IMR-90 (cell line): ENCODE measurements at regions not wholly inside any gene's neighbourhood (a gene's known extent, or its start where the extent isn't known, plus 50 kb on each side); places are given as distances from the start of the nearest gene placed in this dataset.

ENCODE experiments used
- ATAC-seq: fragments of 200-7000 bp; cut with Tn5 transposase; 2 replicates; pipeline ENCODE4 v1.9.1; 2020; ENCODE audit warnings: low read depth, mild to moderate bottlenecking, moderate library complexity
- BruUV-seq: library from RNA; stranded (reverse); fragments of 400-500 nt; replicated peaks from 2 replicates; lab custom pipeline; 2021; lab: Mats Ljungman, UMichigan
- CTCF ChIA-PET: fragments of 300-600 bp; formaldehyde crosslinking; extraction: SDS; loops from one replicate; lab custom pipeline; 2021; ENCODE audit warnings: antibody characterized with exemption; lab: Yijun Ruan, JAX
- POLR2A ChIA-PET: fragments of 300-600 bp; sonication (Branson Sonifier 250); formaldehyde crosslinking; loops from one replicate; lab custom pipeline; 2022; ENCODE audit warnings: antibody characterized with exemption; ENCODE audit not compliant: unreplicated experiment; lab: Charles Lee
- DNase-seq: peaks from one replicate; pipeline ENCODE4 v3.0.0; 2013
- H2AFZ ChIP-seq: replicated peaks from 2 replicates; pipeline ENCODE3; 2013; ENCODE audit warnings: low read length, mild to moderate bottlenecking; ENCODE audit not compliant: poor library complexity
- H2AK5ac ChIP-seq: 2 replicates; pipeline ENCODE4 v1.6.1; 2013; ENCODE audit warnings: low read depth, low read length, inconsistent platforms
- H2AK9ac ChIP-seq: replicated peaks from 2 replicates; pipeline ENCODE3; 2013; ENCODE audit warnings: mild to moderate bottlenecking, low read depth, low read length, moderate library complexity; ENCODE audit not compliant: poor library complexity
- H2BK120ac ChIP-seq: 2 replicates; pipeline ENCODE4 v1.6.1; 2013; ENCODE audit warnings: low read depth, low read length, inconsistent platforms
- H2BK15ac ChIP-seq: 3 replicates; pipeline ENCODE4 v1.6.1; 2013; ENCODE audit warnings: low read depth, low read length, inconsistent platforms
- H2BK20ac ChIP-seq: 2 replicates; pipeline ENCODE4 v1.6.1; 2013; ENCODE audit warnings: low read depth, mild to moderate bottlenecking, inconsistent platforms, low read length, moderate library complexity
- H2BK5ac ChIP-seq: 2 replicates; pipeline ENCODE4 v1.6.1; 2013; ENCODE audit warnings: mild to moderate bottlenecking, low read depth, low read length, inconsistent platforms; ENCODE audit not compliant: poor library complexity, severe bottlenecking
- H3K14ac ChIP-seq: replicated peaks from 2 replicates; pipeline ENCODE4 v1.6.1; 2013; ENCODE audit warnings: low read depth, low read length, inconsistent platforms
- H3K18ac ChIP-seq: 2 replicates; pipeline ENCODE4 v1.6.1; 2013; ENCODE audit warnings: low read depth, low read length, control low read depth
- H3K23ac ChIP-seq: 2 replicates; pipeline ENCODE4 v1.6.1; 2013; ENCODE audit warnings: low read depth, low read length, inconsistent platforms
- H3K27ac ChIP-seq: 2 replicates; pipeline ENCODE4 v1.5.1; 2013; ENCODE audit warnings: mild to moderate bottlenecking, control low read depth, low read length; ENCODE audit not compliant: insufficient read depth
- H3K27me3 ChIP-seq: 2 replicates; pipeline ENCODE4 v1.6.1; 2013; ENCODE audit warnings: low read length; ENCODE audit not compliant: control insufficient read depth, insufficient read depth
- H3K36me3 ChIP-seq: 2 replicates; pipeline ENCODE4 v1.6.1; 2013; ENCODE audit warnings: low read length, mixed read lengths; ENCODE audit not compliant: control insufficient read depth, insufficient read depth
- H3K4ac ChIP-seq: 2 replicates; pipeline ENCODE4 v1.6.1; 2013; ENCODE audit warnings: low read depth, low read length, inconsistent platforms
- H3K4me1 ChIP-seq: 2 replicates; pipeline ENCODE4 v1.6.1; 2013; ENCODE audit warnings: low read length, mixed read lengths; ENCODE audit not compliant: control insufficient read depth, insufficient read depth
- H3K4me2 ChIP-seq: 2 replicates; pipeline ENCODE4 v1.6.1; 2013; ENCODE audit warnings: low read depth, mild to moderate bottlenecking, control low read depth, low read length, moderate library complexity
- H3K4me3 ChIP-seq: 2 replicates; pipeline ENCODE4 v1.5.1; 2013; ENCODE audit warnings: low read depth, mild to moderate bottlenecking, control low read depth, low read length, moderate library complexity; ENCODE audit not compliant: insufficient read depth
- H3K56ac ChIP-seq: 2 replicates; pipeline ENCODE4 v1.6.1; 2013; ENCODE audit warnings: low read length, inconsistent platforms; ENCODE audit not compliant: insufficient read depth; ENCODE audit errors: extremely low read depth
- H3K79me1 ChIP-seq, 2 experiments: 2 replicates each; pipeline ENCODE4 v1.6.1; 2013; ENCODE audit warnings: low read length in 2 of 2, inconsistent platforms in 1 of 2, low read depth in 1 of 2
- H3K9ac ChIP-seq: 2 replicates; pipeline ENCODE4 v1.6.1; 2013; ENCODE audit warnings: low read depth, low read length, control low read depth
- H3K9me1 ChIP-seq: 2 replicates; pipeline ENCODE4 v1.6.1; 2013; ENCODE audit warnings: low read length, inconsistent platforms; ENCODE audit not compliant: insufficient read depth
- H3K9me3 ChIP-seq: 2 replicates; pipeline ENCODE4 v1.6.1; 2013; ENCODE audit warnings: low read length; ENCODE audit not compliant: control insufficient read depth, insufficient read depth
- H4K20me1 ChIP-seq: 2 replicates; pipeline ENCODE4 v1.6.1; 2013; ENCODE audit warnings: low read length, inconsistent platforms; ENCODE audit not compliant: insufficient read depth
- H4K5ac ChIP-seq: 2 replicates; pipeline ENCODE4 v1.6.1; 2013; ENCODE audit warnings: mild to moderate bottlenecking, low read depth, low read length, control low read depth
- H4K8ac ChIP-seq, 2 experiments: 2 replicates each; pipeline ENCODE4 v1.6.1; 2013; ENCODE audit warnings: low read depth in 2 of 2, low read length in 2 of 2, control low read depth in 1 of 2, inconsistent platforms in 1 of 2
- H4K91ac ChIP-seq: 2 replicates; pipeline ENCODE4 v1.6.1; 2013; ENCODE audit warnings: low read depth, low read length, inconsistent platforms; ENCODE audit not compliant: insufficient read depth
- BHLHE40 ChIP-seq: fragments of 150-350 bp; IDR thresholded peaks from 2 replicates; pipeline ENCODE4 v1.6.1; 2016; ENCODE audit warnings: mild to moderate bottlenecking, low read depth, low read length
- CEBPB ChIP-seq: IDR thresholded peaks from 2 replicates; pipeline ENCODE4 v1.6.1; 2012; ENCODE audit warnings: low read depth, low read length, improper control_type of control experiment
- CHD1 ChIP-seq: IDR thresholded peaks from 2 replicates; pipeline ENCODE4 v1.6.1; 2012; ENCODE audit warnings: low read depth, low read length, improper control_type of control experiment
- FOS ChIP-seq: fragments of 150-350 bp; IDR thresholded peaks from 2 replicates; pipeline ENCODE4 v1.6.1; 2016; ENCODE audit warnings: low read depth, low read length
- MAFK ChIP-seq: IDR thresholded peaks from 2 replicates; pipeline ENCODE4 v1.6.1; 2012; ENCODE audit warnings: low read depth, low read length, improper control_type of control experiment
- MAZ ChIP-seq: IDR thresholded peaks from 2 replicates; pipeline ENCODE4 v1.6.1; 2012; ENCODE audit warnings: low read depth, mild to moderate bottlenecking, low read length, improper control_type of control experiment, moderate library complexity, borderline replicate concordance
- MXI1 ChIP-seq: IDR thresholded peaks from 2 replicates; pipeline ENCODE4 v1.6.1; 2012; ENCODE audit warnings: low read depth, mild to moderate bottlenecking, low read length, moderate library complexity, borderline replicate concordance
- NFE2L2 ChIP-seq: fragments of 150-350 bp; IDR thresholded peaks from 2 replicates; pipeline ENCODE4 v1.6.1; 2016; ENCODE audit warnings: low read depth, mild to moderate bottlenecking, low read length
- POLR2A ChIP-seq: IDR thresholded peaks from 2 replicates; pipeline ENCODE4 v1.6.1; 2012; ENCODE audit warnings: mild to moderate bottlenecking, low read depth, low read length
- RAD21 ChIP-seq: IDR thresholded peaks from 2 replicates; pipeline ENCODE4 v1.6.1; 2012; ENCODE audit warnings: low read length, improper control_type of control experiment
- RCOR1 ChIP-seq: IDR thresholded peaks from 2 replicates; pipeline ENCODE4 v1.6.1; 2012; ENCODE audit warnings: mild to moderate bottlenecking, low read length, improper control_type of control experiment; ENCODE audit not compliant: insufficient replicate concordance
- RFX5 ChIP-seq: IDR thresholded peaks from 2 replicates; pipeline ENCODE4 v1.8.0; 2012; ENCODE audit warnings: low read depth, mild to moderate bottlenecking, low read length, moderate library complexity
- SMC3 ChIP-seq: fragments of 150-350 bp; IDR thresholded peaks from 2 replicates; pipeline ENCODE4 v1.6.1; 2016; ENCODE audit warnings: low read depth, mild to moderate bottlenecking, antibody characterized with exemption, low read length, moderate library complexity
- WGBS, 2 experiments: methylation state at CpG; one replicate each; pipeline versions ENCODE4 v1.1.5 to v1.1.7; 2013; ENCODE audit warnings: missing lambda C conversion rate in 2 of 2; ENCODE audit not compliant: insufficient read length in 1 of 2; ENCODE audit errors: extremely low coverage in 2 of 2; 5-methylcytosine and 5-hydroxymethylcytosine counted together
- dilution Hi-C: fragments of 300-500 bp; cut with HindIII; formaldehyde crosslinking; loops from one replicate; pipeline ENCODE4 v1.14.3; 2018; ENCODE audit warnings: low sequenced_read_pairs; ENCODE audit not compliant: unreplicated experiment
- in situ Hi-C: fragments of 300-500 bp; cut with MboI; formaldehyde crosslinking; loops from 3 replicates; pipeline ENCODE4 v1.14.3; 2019; ENCODE audit warnings: low sequenced_read_pairs, inconsistent platforms, mixed read lengths
- intact Hi-C: fragments of 100-400 bp; cut with micrococcal nuclease; formaldehyde crosslinking; loops from 2 replicates; pipeline ENCODE4 v1.10.0; 2022
- TF ChIP-seq, protein P1 (sequence below): conservative IDR thresholded peaks from 2 replicates; pipeline ENCODE4 v1.5.1; 2012; ENCODE audit warnings: mild to moderate bottlenecking, low read depth, low read length, improper control_type of control experiment
- TF ChIP-seq, protein P2 (sequence below): fragments of 150-350 bp; IDR thresholded peaks from 2 replicates; pipeline ENCODE4 v1.6.1; 2017; ENCODE audit warnings: mild to moderate bottlenecking, antibody characterized with exemption, low read length, low read depth
- TF ChIP-seq, protein P3 (sequence below): fragments of 150-350 bp; IDR thresholded peaks from 2 replicates; pipeline ENCODE4 v1.6.1; 2016; ENCODE audit warnings: low read depth, mild to moderate bottlenecking, low read length, moderate library complexity, borderline replicate concordance

DNA sequence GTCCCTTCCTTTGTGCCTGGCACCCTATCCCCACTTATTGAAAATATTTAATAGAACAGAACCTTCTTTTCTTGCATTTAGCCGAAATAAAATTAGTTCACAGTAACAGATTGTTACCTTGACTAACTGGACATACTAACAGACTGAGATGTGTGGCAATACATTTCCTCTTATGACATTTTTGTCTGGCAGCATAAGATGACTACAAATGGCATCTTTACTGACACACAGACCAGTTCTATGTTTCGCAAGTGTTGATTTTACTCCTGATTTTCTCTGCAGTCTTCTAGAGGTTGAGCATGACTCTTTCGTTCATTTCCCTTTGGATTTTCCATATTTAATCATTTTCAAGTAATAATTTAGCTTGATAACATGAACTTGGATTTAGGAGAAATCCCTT lies 474.6 kb downstream of the CBLN4 start:
- Histone ChIP-seq H3K4me1 (no peaks in the 10 kb centered on the region), H2AK9ac (no peak overlapping the region), H2BK20ac (no peak overlapping the region), H4K91ac (no peak overlapping the region), H2AFZ (no peak overlapping the region), H3K9me3 (peaks cover 4% of the 10 kb centered on the region), H2BK120ac (no peak overlapping the region), H3K14ac (no peak overlapping the region), H4K8ac (no peak overlapping the region), H3K9me1 (no peaks in the 10 kb centered on the region), H2AK5ac (no peak overlapping the region), H3K27me3 (no peaks in the 10 kb centered on the region), H3K4me3 (no peak overlapping the region), H2BK5ac (no peak overlapping the region), H3K23ac (no peak overlapping the region), H3K18ac (no peak overlapping the region), H3K79me1 (no peaks in the 10 kb centered on the region), H2BK15ac (no peak overlapping the region), H4K5ac (no peak overlapping the region), H3K9ac (no peak overlapping the region), H4K20me1 (no peaks in the 10 kb centered on the region), H3K4ac (no peak overlapping the region), H3K4me2 (no peak overlapping the region), H3K56ac (no peak overlapping the region), H3K36me3 (no peaks in the 10 kb centered on the region), H3K27ac (no peak overlapping the region)
- no peak for DNase-seq
- ATAC-seq = no peak
- no TSS peak for BruUV-seq
- in situ Hi-C loops (no loop called here), dilution Hi-C loops (no loop called here), intact Hi-C loops (no loop called here)
- POLR2A ChIA-PET = no interaction called here
- WGBS, 2 experiments = no CpG with 5 or more reads among the region's 3 CpGs
- CTCF ChIA-PET = no interaction called here
- TF ChIP-seq RCOR1 (no peak), RAD21 (no peak), NFE2L2 (no peak), SMC3 (no peak), FOS (no peak), MXI1 (no peak), BHLHE40 (no peak), CEBPB (no peak), POLR2A (no peak), MAZ (no peak), RFX5 (no peak), MAFK (no peak), CHD1 (no peak)
- TF ChIP-seq, protein P1, sequence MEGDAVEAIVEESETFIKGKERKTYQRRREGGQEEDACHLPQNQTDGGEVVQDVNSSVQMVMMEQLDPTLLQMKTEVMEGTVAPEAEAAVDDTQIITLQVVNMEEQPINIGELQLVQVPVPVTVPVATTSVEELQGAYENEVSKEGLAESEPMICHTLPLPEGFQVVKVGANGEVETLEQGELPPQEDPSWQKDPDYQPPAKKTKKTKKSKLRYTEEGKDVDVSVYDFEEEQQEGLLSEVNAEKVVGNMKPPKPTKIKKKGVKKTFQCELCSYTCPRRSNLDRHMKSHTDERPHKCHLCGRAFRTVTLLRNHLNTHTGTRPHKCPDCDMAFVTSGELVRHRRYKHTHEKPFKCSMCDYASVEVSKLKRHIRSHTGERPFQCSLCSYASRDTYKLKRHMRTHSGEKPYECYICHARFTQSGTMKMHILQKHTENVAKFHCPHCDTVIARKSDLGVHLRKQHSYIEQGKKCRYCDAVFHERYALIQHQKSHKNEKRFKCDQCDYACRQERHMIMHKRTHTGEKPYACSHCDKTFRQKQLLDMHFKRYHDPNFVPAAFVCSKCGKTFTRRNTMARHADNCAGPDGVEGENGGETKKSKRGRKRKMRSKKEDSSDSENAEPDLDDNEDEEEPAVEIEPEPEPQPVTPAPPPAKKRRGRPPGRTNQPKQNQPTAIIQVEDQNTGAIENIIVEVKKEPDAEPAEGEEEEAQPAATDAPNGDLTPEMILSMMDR = no peak
- TF ChIP-seq, protein P2, sequence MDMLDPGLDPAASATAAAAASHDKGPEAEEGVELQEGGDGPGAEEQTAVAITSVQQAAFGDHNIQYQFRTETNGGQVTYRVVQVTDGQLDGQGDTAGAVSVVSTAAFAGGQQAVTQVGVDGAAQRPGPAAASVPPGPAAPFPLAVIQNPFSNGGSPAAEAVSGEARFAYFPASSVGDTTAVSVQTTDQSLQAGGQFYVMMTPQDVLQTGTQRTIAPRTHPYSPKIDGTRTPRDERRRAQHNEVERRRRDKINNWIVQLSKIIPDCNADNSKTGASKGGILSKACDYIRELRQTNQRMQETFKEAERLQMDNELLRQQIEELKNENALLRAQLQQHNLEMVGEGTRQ = no peak
- TF ChIP-seq, protein P3, sequence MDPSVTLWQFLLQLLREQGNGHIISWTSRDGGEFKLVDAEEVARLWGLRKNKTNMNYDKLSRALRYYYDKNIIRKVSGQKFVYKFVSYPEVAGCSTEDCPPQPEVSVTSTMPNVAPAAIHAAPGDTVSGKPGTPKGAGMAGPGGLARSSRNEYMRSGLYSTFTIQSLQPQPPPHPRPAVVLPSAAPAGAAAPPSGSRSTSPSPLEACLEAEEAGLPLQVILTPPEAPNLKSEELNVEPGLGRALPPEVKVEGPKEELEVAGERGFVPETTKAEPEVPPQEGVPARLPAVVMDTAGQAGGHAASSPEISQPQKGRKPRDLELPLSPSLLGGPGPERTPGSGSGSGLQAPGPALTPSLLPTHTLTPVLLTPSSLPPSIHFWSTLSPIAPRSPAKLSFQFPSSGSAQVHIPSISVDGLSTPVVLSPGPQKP = no peak
